HG02678 (cell line): ENCODE measurements at regions not wholly inside any gene's neighbourhood (a gene's known extent, or its start where the extent isn't known, plus 50 kb on each side); places are given as distances from the start of the nearest gene placed in this dataset.
"Not testable (repeated sequence)": the region's sequence is repeated elsewhere in the genome, so short reads cannot be mapped to it uniquely, and the experiment has no call there.

ENCODE experiments used
- ATAC-seq: cut with Tn5 transposase; IDR thresholded peaks from one replicate; pipeline ENCODE4 v1.9.1; 2021; ENCODE audit warnings: mild to moderate bottlenecking, moderate library complexity; ENCODE audit not compliant: unreplicated experiment

DNA sequence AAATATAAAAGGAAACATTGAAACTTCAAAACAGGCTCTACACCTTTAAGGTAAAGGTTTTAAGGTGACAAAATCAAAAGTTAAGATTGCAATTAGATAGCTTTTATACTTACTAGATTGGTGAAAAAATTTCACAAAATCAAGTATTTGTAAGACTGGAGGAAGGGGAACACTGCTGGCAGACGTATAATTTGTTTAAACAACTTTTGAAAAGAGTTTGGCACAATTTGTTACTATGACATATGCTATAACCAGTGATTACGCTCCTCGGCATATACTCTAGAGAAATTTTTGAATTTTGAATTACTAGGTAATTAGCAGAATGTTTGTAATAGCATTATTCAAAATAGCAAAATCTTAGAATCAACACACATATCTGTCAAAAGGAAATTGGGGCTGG, 425.0 kb downstream of the LRRIQ3 start:
- ATAC-seq: no peak

DNA sequence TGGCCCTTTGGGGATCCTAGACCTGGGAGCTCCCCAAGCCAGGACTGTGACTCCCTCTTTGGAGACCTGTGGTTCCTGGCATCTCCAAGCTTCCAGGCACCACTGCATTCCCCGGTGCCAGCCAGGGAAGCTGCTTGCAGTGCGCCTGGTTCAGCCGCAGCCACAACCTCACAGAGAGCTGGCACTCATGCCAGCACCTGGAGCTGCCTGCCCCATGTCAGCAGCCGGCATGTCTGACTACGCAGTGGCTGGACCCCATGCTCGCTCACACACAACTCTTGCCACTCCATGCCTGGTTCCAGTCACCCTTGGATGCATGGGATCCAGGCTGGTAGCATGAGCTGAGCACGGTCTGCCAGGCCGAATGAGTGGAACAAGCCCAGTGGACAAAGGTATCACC, 426.6 kb downstream of the LRRIQ3 start:
- no peak for ATAC-seq

- no peak for ATAC-seq
Measured at GRCh38 chr1:73770109-73770905, 427.7 kb downstream of the LRRIQ3 start.

- no peak for ATAC-seq
Measured at GRCh38 chr1:73766786-73767348, 431.1 kb downstream of the LRRIQ3 start.

DNA sequence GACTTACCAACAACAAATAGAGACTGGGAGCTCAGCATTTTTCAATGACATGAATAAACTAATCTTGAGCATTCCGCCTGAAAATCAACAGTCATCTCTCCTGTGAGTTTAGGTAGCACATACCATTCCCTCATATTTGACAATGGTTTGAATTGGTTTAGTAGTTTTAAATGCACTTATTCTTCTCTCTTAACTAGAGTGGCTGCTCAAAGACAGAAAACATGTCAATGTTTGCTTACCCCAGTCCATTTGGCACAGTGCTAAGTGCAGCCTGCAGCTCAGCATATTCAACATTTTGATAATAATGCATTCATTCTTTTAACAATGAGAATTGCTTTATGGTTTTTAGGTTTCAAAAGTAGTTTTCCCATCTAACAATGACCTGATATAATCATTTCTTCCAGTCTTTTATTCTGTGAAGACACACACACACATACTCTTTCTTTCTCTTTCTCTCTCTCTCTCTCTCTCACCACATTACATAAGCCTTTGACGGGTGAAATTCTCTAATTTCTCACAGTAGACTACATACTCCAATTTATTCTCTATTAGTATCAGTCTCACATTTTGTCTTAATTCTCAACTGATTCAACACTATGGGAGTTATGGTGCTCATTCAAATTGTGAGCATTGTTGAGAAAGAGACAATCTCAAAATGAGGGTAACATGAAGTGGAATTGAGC, 432.3 kb downstream of the LRRIQ3 start:
- ATAC-seq: no peak

- ATAC-seq: no peak
Measured at GRCh38 chr1:73761559-73761958, 436.4 kb downstream of the LRRIQ3 start.

DNA sequence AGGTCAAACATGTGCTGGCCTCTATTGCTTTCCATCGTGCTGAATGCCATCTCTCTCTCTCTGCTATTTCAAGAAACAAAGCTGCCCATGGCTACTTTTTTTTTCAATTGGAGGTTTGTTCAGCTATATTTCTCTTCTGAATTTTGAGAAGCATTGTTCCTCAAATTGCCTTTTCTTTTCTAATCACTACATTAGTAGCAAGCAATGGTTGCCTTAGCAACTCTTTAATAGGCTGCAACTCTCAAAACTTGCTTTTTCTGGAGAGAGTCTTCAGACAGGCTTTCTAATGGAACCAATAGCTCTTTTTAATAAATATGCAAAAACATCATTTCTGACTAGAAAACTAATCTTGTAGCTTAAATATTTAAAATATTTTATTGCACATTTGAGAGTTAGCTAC, 439.0 kb downstream of the LRRIQ3 start:
- ATAC-seq: no peak

DNA sequence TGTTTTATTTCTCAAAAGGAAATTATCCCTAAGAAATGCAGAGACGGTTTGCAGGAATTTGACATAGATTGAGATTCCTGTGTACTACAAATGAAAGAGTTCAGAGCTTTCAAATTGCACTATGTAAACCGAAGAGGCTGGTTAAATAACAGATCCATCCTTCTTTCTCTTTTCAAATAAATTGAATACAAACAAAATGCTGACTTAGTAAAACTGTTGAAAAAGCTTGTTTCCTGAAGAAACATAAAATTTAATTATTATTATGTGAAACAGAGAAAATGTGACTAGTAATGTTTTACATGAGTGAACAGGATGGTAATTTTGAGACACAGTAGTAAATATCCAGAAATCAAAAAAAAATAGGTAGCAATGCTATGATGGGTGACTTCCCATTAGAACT, 441.2 kb downstream of the LRRIQ3 start:
- no peak for ATAC-seq

- no peak for ATAC-seq
Measured at GRCh38 chr1:73755649-73756048, 442.3 kb downstream of the LRRIQ3 start.

DNA sequence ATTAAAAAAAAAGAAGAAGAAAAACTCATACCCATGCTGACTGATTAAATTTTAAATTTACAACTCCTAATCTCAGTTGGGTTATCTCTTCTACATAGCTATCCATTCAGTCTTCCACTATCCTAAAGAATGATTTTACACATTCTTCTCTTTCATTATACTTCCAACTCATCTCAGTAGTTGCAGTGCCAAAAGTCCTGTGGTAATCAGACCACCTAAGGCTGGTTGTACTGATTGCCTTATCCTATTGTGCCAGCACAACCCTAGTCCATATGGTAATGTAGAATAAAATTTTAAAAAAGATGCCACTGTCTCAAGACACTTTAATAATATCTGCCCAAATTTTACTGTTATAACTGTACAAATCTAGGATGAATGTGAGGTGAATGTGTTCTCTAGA, 448.0 kb downstream of the LRRIQ3 start:
- ATAC-seq: no peak

- ATAC-seq: no peak
Measured at GRCh38 chr1:73744985-73745384, 453.0 kb downstream of the LRRIQ3 start.

DNA sequence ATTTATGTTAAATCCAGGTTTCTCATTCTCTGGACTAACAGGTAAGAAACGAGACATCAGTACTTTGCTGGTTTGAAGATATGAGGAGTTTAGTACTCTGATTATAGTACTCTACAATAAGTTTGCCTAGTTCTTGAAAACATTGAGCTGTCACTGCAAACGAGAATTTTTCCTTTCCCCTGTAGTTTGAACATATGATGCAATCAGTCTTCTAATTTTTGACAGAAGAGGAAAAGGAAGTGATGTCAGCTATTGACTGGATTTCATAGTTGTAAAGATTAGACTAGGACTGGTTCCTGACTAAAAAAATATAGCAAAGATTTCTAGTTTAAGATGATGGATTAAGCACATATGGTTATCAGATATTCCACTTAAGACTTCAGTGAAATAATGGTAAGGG, 461.9 kb downstream of the LRRIQ3 start:
- no peak for ATAC-seq

DNA sequence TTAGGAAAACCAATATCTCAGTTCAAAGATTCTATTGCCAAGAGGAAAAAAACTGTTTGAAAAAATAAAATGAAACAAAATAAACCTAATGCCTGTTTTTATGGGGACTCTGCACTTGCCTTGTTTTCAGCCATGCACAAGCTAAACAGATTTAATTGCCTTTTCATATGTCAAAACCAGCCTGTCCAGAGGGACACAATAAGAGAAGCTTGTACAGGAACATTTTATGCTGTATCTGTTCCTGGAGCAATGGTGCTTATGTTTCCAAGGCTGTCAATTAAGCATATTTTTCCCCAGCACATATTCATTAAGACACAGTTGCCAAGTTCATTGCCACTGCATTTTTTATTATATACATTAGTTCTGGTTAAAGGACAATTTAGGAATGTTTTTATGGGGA, 470.9 kb downstream of the LRRIQ3 start:
- no peak for ATAC-seq

- ATAC-seq: no peak
Measured at GRCh38 chr1:73722055-73722454, 475.9 kb downstream of the LRRIQ3 start.

DNA sequence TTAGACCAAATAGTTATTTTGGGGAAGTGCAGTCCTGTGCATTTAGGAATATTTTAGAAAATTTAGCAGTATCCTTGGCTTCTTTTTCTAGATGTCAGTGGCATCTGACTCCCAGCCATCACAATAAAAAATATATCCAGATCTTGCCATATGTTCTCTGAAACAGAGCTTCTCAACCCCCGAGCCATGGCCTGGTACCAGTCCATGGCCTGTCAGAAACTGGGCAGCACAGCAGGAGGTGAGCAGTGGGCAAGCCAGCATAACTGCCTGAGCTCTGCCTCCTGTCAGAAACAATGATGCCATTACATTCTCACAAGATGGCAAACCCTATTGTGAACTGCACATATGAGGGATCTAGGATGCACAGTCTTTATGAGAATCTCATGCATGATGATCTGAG, 480.0 kb downstream of the LRRIQ3 start:
- no peak for ATAC-seq

DNA sequence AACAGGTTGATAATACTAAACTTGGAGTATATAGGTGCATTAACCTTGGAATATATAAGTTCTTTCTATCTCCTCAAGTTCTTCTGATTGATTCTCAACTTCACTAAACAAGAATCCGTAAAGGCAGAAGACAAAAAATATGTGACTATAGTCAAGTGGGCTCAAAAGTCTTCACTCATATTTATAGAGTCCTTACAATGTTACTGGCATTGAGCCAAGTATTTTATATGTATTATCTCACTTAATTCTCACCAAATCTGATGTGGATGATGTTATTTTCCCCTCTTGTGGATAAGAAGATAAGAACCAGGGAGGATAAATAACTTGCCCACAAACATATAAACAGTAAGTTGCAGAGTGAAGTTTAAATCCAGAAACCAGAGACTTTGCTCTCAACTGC, 486.9 kb downstream of the LRRIQ3 start:
- no peak for ATAC-seq

- ATAC-seq: no peak
Measured at GRCh38 chr1:73701826-73702225, 496.1 kb downstream of the LRRIQ3 start.

DNA sequence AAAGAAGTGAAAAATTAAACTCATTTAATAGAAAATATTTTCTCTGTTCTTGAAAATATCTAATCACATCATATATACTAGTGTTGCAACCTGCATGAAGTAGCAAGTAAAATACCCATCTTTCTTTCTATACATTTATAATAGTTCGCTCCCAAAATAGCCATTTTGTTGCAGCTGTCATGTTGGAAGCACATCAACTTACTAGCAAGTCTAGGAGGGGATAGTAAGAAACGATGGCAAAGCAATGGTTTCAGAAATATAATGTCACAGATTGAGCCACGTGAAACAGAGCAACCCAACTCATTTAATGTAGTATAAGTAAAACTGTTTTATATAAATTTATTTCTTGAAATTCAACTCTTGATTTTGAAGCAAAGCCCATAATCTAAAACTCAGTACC, 521.8 kb downstream of the LRRIQ3 start:
- no peak for ATAC-seq

- ATAC-seq: peak; percentile 58
Measured at GRCh38 chr1:73674945-73675561, 522.9 kb downstream of the LRRIQ3 start.

GRCh38 chr1:73673971-73674370, 524.0 kb downstream of the LRRIQ3 start:
- no peak for ATAC-seq

DNA sequence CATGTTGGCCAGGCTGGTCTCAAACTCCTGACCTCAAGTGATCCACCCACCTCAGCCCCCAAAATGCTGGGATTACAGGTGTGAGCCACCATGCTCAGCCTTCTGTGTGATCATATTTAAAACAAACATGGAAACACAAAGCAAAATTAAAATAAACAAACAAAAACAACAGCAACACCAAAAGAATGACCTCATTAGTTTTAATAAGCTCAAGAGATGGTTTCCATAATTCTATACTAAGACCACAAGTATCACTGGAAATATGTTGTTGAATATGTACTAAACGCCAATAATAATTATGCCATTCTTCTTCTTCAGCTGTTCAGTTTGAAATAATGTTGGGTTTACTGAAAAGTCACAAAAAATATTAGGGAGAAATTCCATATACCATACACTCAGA, 526.4 kb downstream of the LRRIQ3 start:
- ATAC-seq: no peak

- not testable (repeated sequence) for ATAC-seq
Measured at GRCh38 chr1:73667959-73668358, 530.0 kb downstream of the LRRIQ3 start.
